SK-N-SH (cell line): ENCODE measurements at regions not wholly inside any gene's neighbourhood (a gene's known extent, or its start where the extent isn't known, plus 50 kb on each side); places are given as distances from the start of the nearest gene placed in this dataset.
A peak's percentile ranks its signal among the peaks of the same experiment; 100 is the strongest.

Source experiments
- CTCF ChIA-PET: fragments of 300-600, 350-600 bp; formaldehyde crosslinking; extraction: SDS; loops from one replicate; lab custom pipeline; 2021; lab: Yijun Ruan, JAX
- POLR2A ChIA-PET: fragments of 350-600 bp; sonication (Branson Sonifier 250); formaldehyde crosslinking; extraction: SDS; loops from one replicate; lab custom pipeline; 2020; ENCODE audit warnings: antibody characterized with exemption, inconsistent platforms; lab: Yijun Ruan, JAX
- DNase-seq: peaks from one replicate; pipeline ENCODE4 v3.0.0; 2012
- H2AFZ ChIP-seq: fragments of 200-600 bp; sonication (generic); 2 replicates; pipeline ENCODE4 v1.8.1; 2016; ENCODE audit warnings: antibody characterized with exemption, mild to moderate bottlenecking, low read depth
- H3F3A ChIP-seq: fragments of 200-600 bp; sonication (generic); replicated peaks from 2 replicates; pipeline ENCODE3; 2016; ENCODE audit warnings: antibody characterized with exemption, mild to moderate bottlenecking; ENCODE audit not compliant: insufficient read depth
- H3K27ac ChIP-seq, 2 experiments: fragments of 200-500 bp in 1 of 2; fragments of 200-600 bp in 1 of 2; sonication (Bioruptor generic) in 1 of 2; sonication (generic), shearing (Covaris generic) in 1 of 2; 2 replicates each; pipeline versions ENCODE4 v1.5.1 to v1.6.1; 2014 to 2016; ENCODE audit warnings: low read depth in 2 of 2, inconsistent platforms in 1 of 2, low read length in 1 of 2, mild to moderate bottlenecking in 1 of 2, mixed read lengths in 1 of 2
- H3K27me3 ChIP-seq: fragments of 200-600 bp; sonication (generic), shearing (Covaris generic); 2 replicates; pipeline ENCODE4 v1.6.1; 2016; ENCODE audit warnings: mixed run types; ENCODE audit not compliant: insufficient read depth
- H3K36me3 ChIP-seq, 2 experiments: fragments of 200-500 bp in 1 of 2; fragments of 200-600 bp in 1 of 2; sonication (Bioruptor generic) in 1 of 2; sonication (generic) in 1 of 2; replicated peaks in 1 of 2; 2 replicates each; pipeline versions ENCODE3 to v1.5.1; 2014 to 2016; ENCODE audit warnings: low read length in 1 of 2, mild to moderate bottlenecking in 1 of 2; ENCODE audit not compliant: insufficient read depth in 2 of 2, control insufficient read depth in 1 of 2
- H3K4me1 ChIP-seq, 2 experiments: fragments of 200-500 bp in 1 of 2; fragments of 200-600 bp in 1 of 2; sonication (Bioruptor generic) in 1 of 2; sonication (generic), shearing (Covaris generic) in 1 of 2; 2 replicates each; pipeline versions ENCODE4 v1.5.1 to v1.6.1; 2014 to 2016; ENCODE audit warnings: low read depth in 1 of 2, low read length in 1 of 2, mixed run types in 1 of 2; ENCODE audit not compliant: insufficient read depth in 2 of 2, control insufficient read depth in 1 of 2
- H3K4me2 ChIP-seq: fragments of 200-600 bp; sonication (generic), shearing (Covaris generic); 2 replicates; pipeline ENCODE4 v1.6.1; 2017; ENCODE audit warnings: mixed run types
- H3K4me3 ChIP-seq, 2 experiments: fragments of 200-500 bp in 1 of 2; fragments of 200-600 bp in 1 of 2; sonication (Bioruptor generic) in 1 of 2; sonication (generic), shearing (Covaris generic) in 1 of 2; 2 replicates each; pipeline versions ENCODE4 v1.5.1 to v1.8.1; 2014 to 2016; ENCODE audit warnings: low read depth in 2 of 2, inconsistent platforms in 1 of 2, low read length in 1 of 2, mild to moderate bottlenecking in 1 of 2, mixed read lengths in 1 of 2, moderate library complexity in 1 of 2
- H3K79me2 ChIP-seq: fragments of 200-600 bp; sonication (generic); 2 replicates; pipeline ENCODE4 v1.8.1; 2017; ENCODE audit warnings: mild to moderate bottlenecking; ENCODE audit not compliant: insufficient read depth
- H3K9ac ChIP-seq: fragments of 200-600 bp; sonication (generic); 2 replicates; pipeline ENCODE4 v1.6.1; 2017; ENCODE audit warnings: mixed run types
- H3K9me2 ChIP-seq: fragments of 200-600 bp; sonication (generic); 2 replicates; pipeline ENCODE4 v1.6.1; 2017; ENCODE audit warnings: mixed run types
- H3K9me3 ChIP-seq: fragments of 200-600 bp; sonication (generic); 2 replicates; pipeline ENCODE4 v1.6.1; 2017; ENCODE audit warnings: mixed run types, mild to moderate bottlenecking, moderate library complexity
- H4K20me1 ChIP-seq: fragments of 200-600 bp; sonication (generic); 2 replicates; pipeline ENCODE4 v1.6.1; 2017; ENCODE audit warnings: mild to moderate bottlenecking, mixed run types; ENCODE audit not compliant: insufficient read depth
- CHD2 ChIP-seq: fragments of 150-350 bp; IDR thresholded peaks from 2 replicates; pipeline ENCODE4 v1.6.1; 2018; ENCODE audit warnings: low read length; ENCODE audit not compliant: partially characterized antibody
- ELF1 ChIP-seq: IDR thresholded peaks from 2 replicates; pipeline ENCODE4 v1.4.0; 2012
- EP300 ChIP-seq, 2 experiments: IDR thresholded peaks; 2 replicates each; pipeline versions ENCODE4 v1.4.0 to v1.6.1; 2012; ENCODE audit warnings: borderline replicate concordance in 1 of 2, low read depth in 1 of 2, low read length in 1 of 2
- EZH2phosphoT487 ChIP-seq: fragments of 200-600 bp; sonication (generic); IDR thresholded peaks from 2 replicates; pipeline ENCODE4 v1.6.1; 2017; ENCODE audit warnings: low read depth, mixed run types, mild to moderate bottlenecking, antibody characterized with exemption, moderate library complexity, borderline replicate concordance
- FOSL2 ChIP-seq: IDR thresholded peaks from 2 replicates; pipeline ENCODE4 v1.4.0; 2012; ENCODE audit warnings: low read depth, mild to moderate bottlenecking, moderate library complexity, borderline replicate concordance
- FOXM1 ChIP-seq: IDR thresholded peaks from 2 replicates; pipeline ENCODE4 v1.4.0; 2012; ENCODE audit warnings: low read depth, mild to moderate bottlenecking
- IRF3 ChIP-seq: fragments of 150-350 bp; IDR thresholded peaks from 2 replicates; pipeline ENCODE4 v1.6.1; 2016; ENCODE audit warnings: mild to moderate bottlenecking, low read depth, low read length
- MEF2A ChIP-seq: IDR thresholded peaks from 2 replicates; pipeline ENCODE4 v1.4.0; 2012; ENCODE audit warnings: low read depth, borderline replicate concordance
- MXI1 ChIP-seq: IDR thresholded peaks from 2 replicates; pipeline ENCODE4 v1.6.1; 2012; ENCODE audit warnings: mild to moderate bottlenecking, low read depth, low read length, improper control_type of control experiment
- NRF1 ChIP-seq: IDR thresholded peaks from 2 replicates; pipeline ENCODE4 v1.6.1; 2012; ENCODE audit warnings: low read depth, mild to moderate bottlenecking, low read length
- PBX3 ChIP-seq: IDR thresholded peaks from 2 replicates; pipeline ENCODE4; 2012
- RAD21 ChIP-seq: IDR thresholded peaks from 2 replicates; pipeline ENCODE4 v1.6.1; 2012; ENCODE audit warnings: mild to moderate bottlenecking, low read length
- RCOR1 ChIP-seq: fragments of 150-350 bp; IDR thresholded peaks from 2 replicates; pipeline ENCODE4 v1.6.1; 2017; ENCODE audit warnings: antibody characterized with exemption, low read length
- REST ChIP-seq: IDR thresholded peaks from 2 replicates; pipeline ENCODE4 v1.6.1; 2012; ENCODE audit warnings: mild to moderate bottlenecking, low read depth, low read length, moderate library complexity
- SIN3A ChIP-seq: IDR thresholded peaks from 2 replicates; pipeline ENCODE4 v1.6.1; 2012; ENCODE audit warnings: low read depth, mild to moderate bottlenecking, low read length, moderate library complexity, borderline replicate concordance
- SMC3 ChIP-seq: IDR thresholded peaks from 2 replicates; pipeline ENCODE4 v1.6.1; 2012; ENCODE audit warnings: low read depth, low read length, improper control_type of control experiment
- TCF12 ChIP-seq: IDR thresholded peaks from 2 replicates; pipeline ENCODE4 v1.4.0; 2012
- USF2 ChIP-seq: fragments of 150-350 bp; IDR thresholded peaks from 2 replicates; pipeline ENCODE4 v1.6.1; 2017; ENCODE audit warnings: antibody characterized with exemption, low read length, low read depth, borderline replicate concordance
- YY1 ChIP-seq: IDR thresholded peaks from 2 replicates; pipeline ENCODE4 v1.4.0; 2012; ENCODE audit warnings: low read depth, mild to moderate bottlenecking
- WGBS: methylation state at CpG from one replicate; pipeline ENCODE4 v1.1.6; 2017; ENCODE audit warnings: low lambda C conversion rate; 5-methylcytosine and 5-hydroxymethylcytosine counted together

- no peaks in the 10 kb centered on the region for H3F3A ChIP-seq
- H4K20me1 ChIP-seq: no peaks in the 10 kb centered on the region
- no peaks in the 10 kb centered on the region for H3K27me3 ChIP-seq
- CTCF ChIA-PET: interaction anchor here (0.6 kb wide), 1 partner anchor 34 kb away, joined by 3 read pairs; no protein-coding TSS in a partner anchor
- DNase-seq: no peak
- no peaks in the 10 kb centered on the region for H3K4me1 ChIP-seq
- 27% methylated on average over 4 of the region's 4 CpGs for WGBS
- POLR2A ChIA-PET: no interaction called here
- TF ChIP-seq RCOR1: peak; percentile 50; the same call in 1 of the 2 replicates
- no peak for TF ChIP-seq CHD2
- TF ChIP-seq, all 33 proteins: peak for 1
- H3K4me3 ChIP-seq: no peak overlapping the region
- H2AFZ ChIP-seq: no peak overlapping the region
- H3K79me2 ChIP-seq: no peaks in the 10 kb centered on the region
- H3K4me2 ChIP-seq: no peak overlapping the region
- no peaks in the 10 kb centered on the region for H3K9me3 ChIP-seq
- H3K9me2 ChIP-seq: no peaks in the 10 kb centered on the region
- no peak overlapping the region for H3K27ac ChIP-seq
- no peaks in the 10 kb centered on the region for H3K36me3 ChIP-seq
- no peak overlapping the region for H3K9ac ChIP-seq
Observed at GRCh38 chr3:20458994-20459716, 273.1 kb upstream of the SGO1 start.

GRCh38 chr3:20456511-20456910 is 270.5 kb upstream of the SGO1 start:
- H3K4me3 ChIP-seq: no peak overlapping the region
- no peaks in the 10 kb centered on the region for H3K9me3 ChIP-seq
- no peaks in the 10 kb centered on the region for H3K79me2 ChIP-seq
- H3K9me2 ChIP-seq: no peaks in the 10 kb centered on the region
- no peak overlapping the region for H2AFZ ChIP-seq
- ChIA-PET POLR2A (no interaction called here), CTCF (no interaction called here)
- no peak for TF ChIP-seq MEF2A
- no peak for TF ChIP-seq TCF12
- no peak for TF ChIP-seq FOXM1
- TF ChIP-seq REST: no peak
- TF ChIP-seq IRF3: no peak
- TF ChIP-seq MXI1: no peak
- no peak for TF ChIP-seq EZH2phosphoT487
- no peak for TF ChIP-seq EP300 (IDR thresholded peaks at IDR 0.05; ENCODE audit: borderline replicate concordance in 1 of 2, low read depth in 1 of 2, low read length in 1 of 2)
- TF ChIP-seq USF2: no peak
- no peak for TF ChIP-seq ELF1
- TF ChIP-seq YY1: no peak
- TF ChIP-seq RCOR1: no peak
- TF ChIP-seq RAD21: no peak
- TF ChIP-seq PBX3: no peak
- TF ChIP-seq FOSL2: no peak
- no peak for TF ChIP-seq SIN3A
- no peak for TF ChIP-seq NRF1
- TF ChIP-seq SMC3: no peak
- no peak overlapping the region for H3K9ac ChIP-seq
- H3K27ac ChIP-seq: no peak overlapping the region
- no peaks in the 10 kb centered on the region for H3K27me3 ChIP-seq
- H3K4me2 ChIP-seq: no peak overlapping the region
- no peaks in the 10 kb centered on the region for H3K36me3 ChIP-seq
- H3F3A ChIP-seq: no peaks in the 10 kb centered on the region
- no peaks in the 10 kb centered on the region for H4K20me1 ChIP-seq
- WGBS: 6% methylated on average over 1 of the region's 1 CpG
- no peak for DNase-seq
- H3K4me1 ChIP-seq: no peaks in the 10 kb centered on the region
